GM20431 (cell line): ENCODE measurements at regions not wholly inside any gene's neighbourhood (a gene's known extent, or its start where the extent isn't known, plus 50 kb on each side); places are given as distances from the start of the nearest gene placed in this dataset.
"Not testable (repeated sequence)": the region's sequence is repeated elsewhere in the genome, so short reads cannot be mapped to it uniquely, and the experiment has no call there.

Experiments used
- in situ Hi-C: fragments of 300-500 bp; cut with MseI, MboI; formaldehyde crosslinking; loops from one replicate; pipeline ENCODE4 v1.15.0; 2020; ENCODE audit warnings: low sequenced_read_pairs; ENCODE audit not compliant: unreplicated experiment

DNA sequence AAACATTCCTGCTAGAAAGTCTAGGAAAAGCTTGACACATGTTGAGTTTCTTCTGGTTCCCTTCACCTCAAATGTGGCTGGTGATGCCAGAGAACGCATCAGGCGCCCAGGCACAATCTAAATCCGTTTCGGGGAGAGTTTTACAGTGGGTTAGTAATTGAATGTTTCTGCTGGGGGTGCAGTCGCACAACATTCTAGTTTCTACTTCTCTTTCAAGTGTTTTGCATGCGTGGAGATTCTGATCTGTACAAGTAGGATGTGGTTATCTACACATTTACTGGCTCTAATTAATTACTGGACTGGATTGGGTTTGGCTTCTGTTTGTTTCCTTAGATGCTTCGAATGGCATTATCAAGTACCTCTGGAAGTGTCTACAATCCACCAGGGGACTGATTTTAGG lies 173.8 kb downstream of the TMEM26 start:
- in situ Hi-C loops: no loop called here

DNA sequence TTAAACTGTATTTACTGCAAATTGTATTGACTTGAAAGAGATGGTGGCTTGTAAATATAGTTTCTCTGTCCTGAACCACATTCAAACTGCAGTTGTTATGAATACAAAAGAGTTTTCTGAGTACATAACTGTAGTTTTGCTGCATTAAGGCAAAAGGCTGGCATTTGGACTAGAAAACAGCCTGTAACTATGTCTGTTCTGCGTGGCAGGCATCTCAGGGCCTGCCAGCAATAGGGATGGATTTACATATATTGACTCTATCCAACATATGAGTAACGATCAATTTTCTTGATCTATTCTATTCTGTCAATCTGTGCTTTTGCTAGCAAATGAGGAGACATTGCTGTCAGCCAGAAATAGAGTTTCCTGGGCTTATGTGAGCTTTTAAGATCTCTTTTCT lies 174.6 kb downstream of the TMEM26 start:
- in situ Hi-C loops: no loop called here

DNA sequence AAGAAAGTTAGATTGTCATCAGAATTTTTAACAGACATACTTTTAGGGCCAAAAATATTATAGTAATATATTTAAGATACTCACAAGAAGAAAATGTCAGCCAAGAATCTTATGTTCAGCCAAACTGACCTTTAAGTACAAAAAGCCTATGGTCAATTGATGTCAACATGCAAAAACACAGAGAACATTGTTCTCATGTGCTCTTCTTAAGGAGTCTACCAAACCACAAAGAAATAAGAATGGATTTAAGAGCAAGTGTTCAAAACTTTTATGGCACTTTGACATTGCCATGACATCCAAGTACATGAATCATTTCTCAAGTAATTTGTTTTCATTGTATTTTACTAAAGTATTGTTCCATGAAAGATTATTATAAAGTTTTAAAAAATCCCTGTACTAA lies 180.4 kb downstream of the TMEM26 start:
- in situ Hi-C loops: no loop called here

DNA sequence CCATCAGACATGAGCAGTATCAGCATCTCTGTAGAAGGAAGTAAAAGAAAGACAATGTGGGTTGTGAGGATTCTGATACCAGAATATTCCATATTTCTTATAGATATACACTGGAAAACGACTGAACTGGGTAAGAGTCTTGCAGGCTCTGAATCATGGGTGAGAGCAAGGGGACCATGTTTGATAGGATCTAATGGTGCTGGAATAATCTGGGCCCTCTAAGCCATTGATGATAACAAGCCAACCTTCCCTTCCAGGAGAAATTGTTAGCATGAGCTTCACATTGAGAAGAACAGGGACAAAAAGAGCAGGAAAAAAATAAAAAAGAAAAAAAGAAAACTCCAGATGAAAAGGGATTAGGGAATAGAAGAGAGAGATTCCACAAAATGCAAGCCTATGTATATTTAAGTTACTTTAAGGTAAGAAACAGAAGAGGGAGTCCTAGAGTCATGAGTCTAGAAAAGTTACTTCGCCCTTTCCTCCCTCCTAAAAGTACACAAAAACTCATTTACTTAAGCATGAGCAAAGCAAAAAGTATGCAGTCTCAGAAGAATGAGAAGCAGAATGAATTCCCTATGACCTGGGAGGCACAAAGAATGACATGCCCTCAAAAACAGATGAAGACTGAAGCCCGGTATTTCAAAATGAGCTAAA lies 181.9 kb downstream of the TMEM26 start:
- in situ Hi-C loops: no loop called here

DNA sequence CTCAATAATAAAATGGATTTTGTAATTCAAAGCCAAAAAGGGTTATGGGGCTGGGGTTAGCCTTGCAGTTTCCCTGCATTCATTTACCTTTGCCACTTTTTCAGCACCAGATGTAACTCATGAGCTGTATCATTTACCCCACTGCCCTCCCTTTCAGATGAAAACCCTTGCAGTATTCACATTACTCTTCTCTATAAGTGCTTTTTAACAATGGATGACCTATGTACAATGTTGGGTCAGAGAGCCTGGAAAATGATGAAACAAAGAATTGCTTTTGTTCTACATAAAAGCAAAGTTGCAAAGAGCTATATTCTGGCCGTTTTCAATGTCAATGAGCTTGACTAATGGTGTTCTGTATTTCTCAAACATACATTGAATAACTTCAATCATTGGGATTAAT lies 189.7 kb downstream of the TMEM26 start:
- in situ Hi-C loops: no loop called here

DNA sequence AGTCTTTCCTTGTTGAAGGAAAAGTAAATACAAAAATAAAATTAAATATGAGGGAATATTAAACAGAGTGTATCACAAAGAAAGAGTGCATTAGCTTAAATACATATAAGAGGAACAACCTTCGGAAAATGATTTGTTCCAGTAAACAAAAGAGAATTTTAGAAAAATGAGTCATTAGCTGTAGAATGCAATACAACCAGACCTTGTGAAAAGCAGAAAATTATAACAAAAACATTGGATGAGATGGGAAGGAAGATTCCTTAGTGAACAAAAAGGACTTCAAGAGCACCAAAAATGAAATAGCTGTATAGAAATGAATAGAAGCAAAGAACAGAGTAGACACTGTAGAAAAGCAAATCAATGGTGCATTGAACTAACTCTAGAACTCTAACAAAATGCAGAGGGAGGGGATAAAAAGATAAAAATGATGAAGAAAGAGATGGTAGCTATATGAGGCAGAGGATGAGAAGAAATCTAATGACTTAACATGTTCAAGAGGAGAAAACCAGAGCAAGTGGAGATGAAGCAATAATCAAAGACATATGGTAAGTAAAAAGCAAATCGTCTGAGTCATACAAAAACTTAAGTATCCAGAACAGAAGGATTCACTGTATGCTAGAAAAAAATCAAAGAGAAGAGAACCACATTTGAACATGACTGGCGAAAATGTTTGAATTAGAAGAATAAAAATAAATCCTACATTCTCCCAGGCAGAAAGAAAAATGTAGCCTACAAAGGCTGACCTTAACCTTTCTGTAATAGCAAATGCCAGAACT lies 190.5 kb downstream of the TMEM26 start:
- in situ Hi-C loops: no loop called here

DNA sequence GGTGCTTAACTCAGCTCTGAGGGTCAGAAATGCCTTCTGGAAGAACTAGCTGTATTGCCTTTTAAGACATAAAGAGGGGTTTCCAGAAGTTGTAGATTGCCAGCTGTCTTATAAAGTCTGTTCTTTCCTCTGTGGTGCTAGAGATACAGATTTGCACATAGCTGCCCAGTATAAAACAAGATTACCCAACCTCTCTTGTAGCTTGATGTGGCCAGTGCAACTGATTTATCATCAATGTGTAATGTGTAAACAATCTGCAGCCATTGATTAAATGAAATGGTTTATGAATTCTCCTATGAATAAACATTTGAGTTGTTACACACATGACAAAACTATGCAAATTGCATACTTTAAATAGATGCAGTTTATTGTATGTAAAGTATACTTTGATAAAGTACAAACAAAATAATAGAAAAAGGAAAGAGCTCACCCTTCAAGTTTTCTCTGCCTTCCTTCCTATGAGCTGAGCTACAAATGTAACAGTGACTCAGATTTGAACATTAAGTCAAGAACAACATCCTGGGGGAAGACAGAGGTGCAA lies 195.2 kb downstream of the TMEM26 start:
- in situ Hi-C loops: no loop called here

DNA sequence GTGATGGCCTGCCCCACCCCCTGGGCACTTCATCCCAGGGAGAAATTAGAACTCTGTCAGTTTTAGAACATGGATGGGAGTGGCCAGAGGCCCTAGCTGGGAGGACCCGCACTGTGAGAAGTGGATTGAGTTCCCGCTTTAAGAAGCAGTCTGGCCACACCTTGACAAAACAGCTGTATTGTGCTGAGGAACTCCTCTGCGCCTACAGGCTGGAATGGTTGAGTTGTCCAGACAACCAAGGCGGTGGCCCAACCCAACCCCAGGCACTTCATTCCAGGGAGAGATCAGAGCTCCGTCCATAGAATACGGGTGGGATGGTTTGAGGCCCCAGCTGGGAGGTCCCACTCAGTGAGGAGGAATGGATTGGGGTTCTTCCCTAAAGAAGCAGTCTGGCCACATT lies 196.0 kb downstream of the TMEM26 start:
- in situ Hi-C loops: no loop called here

DNA sequence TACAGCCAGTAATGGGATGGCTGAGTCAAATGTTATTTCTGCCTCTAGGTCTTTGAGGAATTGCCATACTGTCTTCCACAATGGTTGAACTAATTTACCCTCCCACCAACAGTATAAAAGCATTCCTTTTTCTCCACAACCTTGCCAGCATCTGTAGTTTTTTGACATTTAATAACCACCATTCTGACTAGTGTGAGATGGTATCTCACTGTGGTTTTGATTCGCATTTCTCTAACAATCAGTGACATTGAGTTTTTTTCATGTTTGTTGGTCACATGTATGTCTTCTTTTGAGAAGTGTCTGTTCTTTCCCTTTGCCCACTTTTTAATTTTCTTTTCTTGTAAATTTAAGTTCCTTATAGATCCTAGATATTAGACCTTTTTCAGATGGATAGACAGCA lies 200.9 kb downstream of the TMEM26 start:
- in situ Hi-C loops: not testable (repeated sequence)

DNA sequence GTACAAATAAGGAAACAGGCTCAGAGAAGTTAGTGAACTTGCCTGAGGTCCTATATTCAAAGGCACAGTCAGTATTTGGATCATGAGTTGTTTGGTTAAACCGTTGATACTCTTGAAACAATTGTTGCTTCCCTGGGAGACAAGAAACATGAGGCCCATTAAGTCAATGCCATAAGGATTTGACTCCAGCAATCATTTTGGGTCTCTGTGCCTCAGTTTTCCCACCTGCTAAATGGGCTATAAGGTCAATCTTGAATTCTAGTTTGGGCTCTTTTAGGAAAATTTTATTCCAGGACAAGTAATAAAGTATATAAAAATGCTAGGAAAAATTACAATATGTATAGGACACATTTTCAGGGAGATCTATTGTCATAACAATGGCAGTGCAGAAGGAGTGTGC lies 202.1 kb downstream of the TMEM26 start:
- in situ Hi-C loops: no loop called here

DNA sequence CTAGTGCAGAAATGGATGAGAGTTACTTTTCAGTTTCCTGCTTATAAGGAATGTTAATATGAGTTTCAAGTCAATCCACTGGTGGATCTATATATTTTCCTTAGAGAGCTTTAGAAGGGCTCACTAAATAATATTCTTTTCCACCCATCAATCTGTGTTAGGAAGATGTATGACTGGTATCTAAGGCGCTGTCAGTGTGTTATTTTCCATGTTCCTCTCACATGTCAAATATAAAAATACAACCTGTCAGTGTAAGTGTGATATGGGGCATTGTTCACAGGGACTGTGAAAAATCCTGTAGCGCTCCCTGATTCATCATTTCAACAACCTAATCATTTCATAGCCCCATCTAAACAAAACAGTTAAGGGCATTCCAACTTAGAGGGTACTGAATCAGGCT lies 203.1 kb downstream of the TMEM26 start:
- in situ Hi-C loops: no loop called here

DNA sequence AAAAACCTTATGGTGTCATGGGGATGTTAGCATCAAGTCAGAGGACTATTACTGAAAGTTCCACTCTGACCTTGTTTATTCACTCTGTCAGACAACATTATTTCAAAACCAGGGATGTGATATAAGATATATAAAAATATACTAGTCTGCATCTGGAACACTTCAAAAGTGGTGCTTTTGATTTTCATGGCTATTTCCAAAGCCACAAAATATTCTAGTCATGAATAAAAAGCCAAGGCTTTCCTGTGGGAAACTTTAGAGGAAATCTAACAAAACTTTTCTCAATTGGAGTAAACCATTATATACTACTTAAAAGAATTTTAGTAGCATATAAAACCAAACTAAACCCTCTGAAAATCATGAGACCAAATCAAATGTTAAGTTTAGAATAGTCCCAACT lies 205.2 kb downstream of the TMEM26 start:
- in situ Hi-C loops: no loop called here

DNA sequence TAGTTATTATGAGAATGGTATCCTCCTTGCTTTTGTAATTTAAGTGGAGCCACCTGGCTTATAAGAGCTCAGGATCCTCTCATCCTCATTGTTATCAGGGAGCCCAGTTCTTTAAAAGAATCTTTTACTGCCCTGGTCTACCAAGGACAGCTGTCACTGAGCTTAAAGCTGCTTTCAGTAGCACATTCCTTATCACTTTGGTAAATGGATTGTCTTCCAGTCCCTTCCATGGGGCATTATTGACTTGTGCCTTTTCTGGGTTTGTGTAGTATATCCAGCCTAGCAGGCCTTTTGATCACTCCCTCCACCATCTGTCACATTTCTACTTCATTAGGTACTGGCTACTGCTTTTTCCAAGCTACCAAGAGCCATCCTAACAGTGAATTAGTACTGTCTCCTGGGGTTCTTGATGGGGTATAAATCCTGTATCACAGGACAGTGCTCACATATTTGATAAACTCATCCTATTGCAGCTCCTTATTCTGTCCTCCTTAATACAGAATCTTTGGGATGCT lies 208.9 kb downstream of the TMEM26 start:
- in situ Hi-C loops: no loop called here

DNA sequence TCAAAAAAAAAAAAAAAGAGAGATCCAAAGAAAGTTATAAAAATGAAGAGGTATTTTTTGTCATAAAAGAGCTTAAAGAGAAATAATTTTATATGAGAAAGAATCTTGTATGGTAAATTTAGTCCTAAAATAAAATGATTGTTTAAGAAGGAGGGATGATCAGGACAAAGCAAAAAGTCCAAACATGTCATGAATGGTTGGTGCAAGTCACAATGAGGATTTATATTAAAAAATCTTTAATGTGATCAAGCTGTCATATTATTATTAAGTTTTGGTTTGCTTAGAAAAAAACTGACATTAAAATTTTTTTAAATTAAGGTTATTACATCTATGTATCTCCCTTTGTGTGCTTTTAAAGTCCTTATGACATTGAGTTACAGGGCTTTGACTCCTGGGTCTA lies 220.4 kb downstream of the TMEM26 start:
- in situ Hi-C loops: no loop called here

DNA sequence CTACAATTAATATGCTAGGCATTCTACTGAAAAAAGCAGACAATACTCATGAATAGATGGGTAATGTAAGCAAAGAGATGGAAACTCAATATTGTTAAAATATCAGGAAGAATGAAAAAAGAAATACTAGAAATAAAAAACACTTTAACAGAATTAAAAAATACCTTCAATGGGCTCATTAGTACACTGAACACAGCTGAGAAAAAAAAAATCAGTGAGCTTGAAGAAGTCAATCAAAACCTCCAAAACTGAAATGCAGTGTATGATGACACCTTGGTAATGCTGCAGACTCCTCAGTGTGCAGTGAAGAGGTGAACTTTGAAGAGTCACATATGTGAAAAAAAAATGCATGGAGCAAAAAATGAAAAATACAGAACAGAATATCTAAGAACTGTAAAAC lies 227.2 kb downstream of the TMEM26 start:
- in situ Hi-C loops: no loop called here

DNA sequence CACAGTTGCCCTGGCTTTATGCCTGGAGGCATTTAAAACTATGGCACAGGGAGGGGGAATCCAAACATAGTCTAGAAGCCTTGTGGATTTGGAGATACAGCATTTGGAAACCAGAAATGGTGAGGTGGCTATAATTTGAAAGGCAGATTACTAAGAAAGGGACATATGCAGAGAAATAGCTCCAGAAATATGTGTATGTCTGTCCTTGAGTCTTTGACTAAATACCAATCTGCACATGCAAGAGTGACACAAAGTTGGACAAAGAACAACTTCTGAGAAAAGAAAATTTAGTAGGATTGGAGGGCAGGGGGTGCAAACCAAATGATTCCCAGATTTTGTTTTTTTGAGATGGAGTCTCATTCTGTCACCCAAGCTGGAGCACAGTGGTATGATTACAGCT lies 229.6 kb downstream of the TMEM26 start:
- in situ Hi-C loops: no loop called here

DNA sequence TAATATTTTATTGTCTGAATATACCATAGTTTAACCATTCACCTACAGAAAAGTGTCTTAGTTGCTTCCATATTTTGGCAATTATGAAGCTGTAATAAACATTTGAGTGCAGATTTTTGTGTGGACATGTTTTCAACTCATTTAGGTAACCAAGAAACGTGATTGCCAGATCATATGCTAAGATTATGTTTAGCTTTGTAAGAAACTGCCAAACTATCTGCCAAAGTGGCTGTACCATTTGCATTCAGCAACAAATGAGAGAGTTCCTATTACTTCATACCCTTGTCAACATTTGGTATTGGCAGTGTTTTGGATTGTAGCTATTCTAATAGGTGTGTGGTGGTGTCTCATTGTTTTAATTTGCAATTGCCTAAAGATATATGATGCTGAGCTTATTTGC lies 233.5 kb downstream of the TMEM26 start:
- in situ Hi-C loops: no loop called here

DNA sequence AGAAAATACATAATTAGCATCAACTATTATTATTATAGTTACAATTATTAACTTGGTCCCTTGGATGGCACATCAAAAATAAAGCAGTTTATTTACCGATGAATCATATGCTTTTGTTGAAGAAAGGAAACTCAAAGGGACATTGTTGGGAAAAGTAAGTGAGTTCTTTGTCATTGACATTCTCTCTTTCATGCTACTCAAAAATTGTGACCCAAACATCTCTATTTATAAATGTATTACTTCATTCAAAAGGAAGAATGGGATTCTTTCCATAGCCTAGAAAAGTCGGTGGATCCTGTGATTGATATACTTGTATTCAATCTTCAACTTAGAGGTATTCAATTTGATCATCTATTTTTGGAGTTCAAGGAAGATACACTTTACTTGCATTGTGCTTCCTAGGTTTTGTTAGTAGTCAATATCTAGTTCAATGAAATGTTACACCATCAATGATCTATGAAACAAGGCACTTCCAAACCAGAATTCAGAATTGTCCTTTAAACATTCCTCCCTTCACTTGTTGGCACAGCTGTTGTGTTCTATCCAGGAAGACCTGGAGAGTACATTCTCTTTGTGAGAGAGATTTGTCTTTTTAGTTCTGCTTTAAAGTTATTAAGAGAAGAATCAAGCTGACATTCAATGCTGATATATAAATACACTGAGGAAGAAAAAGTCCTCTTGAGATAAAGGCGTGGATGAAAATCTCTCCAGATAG lies 235.2 kb downstream of the TMEM26 start:
- in situ Hi-C loops: no loop called here

DNA sequence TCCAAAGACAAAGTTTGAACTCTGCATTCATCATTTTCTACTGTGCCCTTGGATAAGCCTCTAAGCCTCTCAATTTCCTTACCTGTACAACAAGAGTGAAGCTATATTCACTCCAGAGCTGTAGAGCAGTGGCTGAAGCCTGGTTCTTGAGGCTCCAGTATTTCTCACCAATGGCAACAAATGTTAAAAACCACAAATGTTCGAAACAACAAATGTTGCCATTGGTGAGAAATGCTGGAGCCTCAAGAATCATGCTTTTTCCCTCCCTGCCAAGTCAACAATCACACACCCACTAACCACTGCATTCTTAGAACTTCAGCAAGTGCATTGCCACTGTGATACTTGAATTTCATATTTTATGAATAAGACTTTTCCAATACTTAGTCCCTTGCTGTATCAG lies 237.9 kb downstream of the TMEM26 start:
- in situ Hi-C loops: no loop called here

DNA sequence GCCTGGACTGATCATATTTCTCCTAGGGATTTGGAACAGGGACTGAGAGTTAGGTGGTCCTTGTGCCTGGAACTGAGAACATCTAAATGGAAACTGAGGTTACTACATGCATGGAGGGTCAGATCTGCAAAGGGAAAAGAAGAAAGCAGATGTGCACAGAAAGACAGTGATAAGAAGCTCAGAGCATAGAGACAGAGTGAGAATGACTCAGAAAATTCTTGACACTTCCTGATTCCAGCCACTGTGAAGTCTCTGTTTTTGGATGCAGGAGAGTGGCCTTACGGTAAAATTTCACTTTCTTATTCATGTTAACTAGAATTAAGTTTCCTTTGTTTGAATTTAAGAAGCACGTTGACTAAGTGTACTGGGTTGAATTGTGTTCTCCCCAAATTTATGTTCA lies 241.7 kb downstream of the TMEM26 start:
- in situ Hi-C loops: no loop called here

DNA sequence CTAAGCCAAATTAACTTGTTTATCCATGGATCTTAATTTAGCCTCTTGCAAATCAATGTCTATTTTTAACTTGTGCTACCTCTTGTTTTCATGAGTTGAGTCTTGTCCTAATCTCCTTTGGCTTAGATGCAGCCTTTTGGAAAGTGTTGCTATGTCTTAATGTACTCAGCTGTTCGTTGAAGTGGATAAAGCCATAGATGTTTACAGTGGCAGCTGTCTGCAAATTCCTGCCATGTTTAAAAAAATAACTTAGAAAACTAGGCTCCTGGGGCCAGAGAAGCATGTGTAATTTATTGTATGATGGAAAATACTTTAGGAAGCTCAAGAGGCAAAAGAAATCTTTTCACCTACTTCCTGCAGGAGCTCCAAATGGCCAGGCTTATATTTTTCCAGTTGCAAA lies 253.1 kb upstream of the RHOBTB1 start:
- in situ Hi-C loops: no loop called here
